GM12878 (cell line): ENCODE measurements at regions not wholly inside any gene's neighbourhood (a gene's known extent, or its start where the extent isn't known, plus 50 kb on each side); places are given as distances from the start of the nearest gene placed in this dataset.

Experiments used
- ATAC-seq: fragments of 200-7000 bp; cut with Tn5 transposase; 3 replicates; pipeline ENCODE4 v1.9.1; 2020; ENCODE audit warnings: mild to moderate bottlenecking, moderate library complexity
- BruUV-seq: library from RNA; stranded (reverse); fragments of 400-500 nt; replicated peaks from 2 replicates; lab custom pipeline; 2021; lab: Mats Ljungman, UMichigan
- CTCF ChIA-PET: fragments of 300-600 bp; sonication (Branson Sonifier 250); formaldehyde crosslinking; extraction: SDS; loops from one replicate; lab custom pipeline; 2021; ENCODE audit warnings: inconsistent platforms; lab: Yijun Ruan, JAX
- POLR2A ChIA-PET: fragments of 350-600 bp; formaldehyde crosslinking; extraction: SDS; loops from one replicate; lab custom pipeline; 2021; ENCODE audit warnings: inconsistent platforms; lab: Charles Lee
- RAD21 ChIA-PET: fragments of 300-600 bp; sonication (Branson Sonifier 250); formaldehyde crosslinking; loops from one replicate; lab custom pipeline; 2023; ENCODE audit warnings: antibody characterized with exemption; ENCODE audit not compliant: unreplicated experiment; lab: Charles Lee
- SMC1A ChIA-PET: fragments of 300-600 bp; sonication (Branson Sonifier 250); formaldehyde crosslinking; loops from one replicate; lab custom pipeline; 2023; ENCODE audit not compliant: unreplicated experiment, uncharacterized antibody; lab: Charles Lee
- DNase-seq: peaks from one replicate; pipeline ENCODE4 v3.0.0-alpha.2; 2011; ENCODE audit warnings: low read depth, low spot score
- FAIRE-seq: peaks from 3 replicates; lab custom pipeline; 2011; peaks lifted over from hg19 to GRCh38; lab: Jason Lieb, UNC
- H2AFZ ChIP-seq: 2 replicates; pipeline ENCODE4 v1.6.0; 2011; ENCODE audit warnings: low read depth, low read length, control low read depth; ENCODE audit not compliant: control insufficient read depth
- H3K27ac ChIP-seq: 2 replicates; pipeline ENCODE4 v1.5.1; 2011; ENCODE audit warnings: control low read depth; ENCODE audit not compliant: control insufficient read depth, insufficient read depth
- H3K27me3 ChIP-seq, 2 experiments: replicated peaks in 1 of 2; 2 replicates each; pipeline versions ENCODE4 v1.6.0 to v1.6.1; 2011; ENCODE audit warnings: low read length in 1 of 2; ENCODE audit not compliant: control insufficient read depth in 2 of 2, insufficient read depth in 2 of 2
- H3K36me3 ChIP-seq, 2 experiments: 2 replicates each; pipeline ENCODE4 v1.5.1; 2011; ENCODE audit warnings: low read length in 1 of 2; ENCODE audit not compliant: control insufficient read depth in 2 of 2, insufficient read depth in 2 of 2
- H3K4me1 ChIP-seq: 2 replicates; pipeline ENCODE4 v1.6.1; 2011; ENCODE audit warnings: mild to moderate bottlenecking, low read length, moderate library complexity, mixed read lengths; ENCODE audit not compliant: control insufficient read depth, insufficient read depth
- H3K4me2 ChIP-seq: 2 replicates; pipeline ENCODE4 v1.6.0; 2011; ENCODE audit warnings: control low read depth; ENCODE audit not compliant: control insufficient read depth, insufficient read depth
- H3K4me3 ChIP-seq: fragments of 200-600 bp; sonication (generic); 2 replicates; pipeline ENCODE4 v1.5.1; 2016
- H3K79me2 ChIP-seq: 2 replicates; pipeline ENCODE4 v1.6.0; 2011; ENCODE audit warnings: low read length; ENCODE audit not compliant: control insufficient read depth, insufficient read depth
- H3K9ac ChIP-seq: 2 replicates; pipeline ENCODE4 v1.8.0; 2011; ENCODE audit warnings: low read length, control low read depth, mixed read lengths; ENCODE audit not compliant: control insufficient read depth, insufficient read depth
- H3K9me3 ChIP-seq: replicated peaks from 3 replicates; pipeline ENCODE4 v1.5.1; 2011; ENCODE audit warnings: mild to moderate bottlenecking, low read length; ENCODE audit not compliant: control insufficient read depth, insufficient read depth
- H4K20me1 ChIP-seq: 2 replicates; pipeline ENCODE4 v1.6.0; 2011; ENCODE audit not compliant: control insufficient read depth, insufficient read depth
- ATF3 ChIP-seq: IDR thresholded peaks from 2 replicates; pipeline ENCODE4 v1.6.1; 2011; ENCODE audit warnings: low read depth, mild to moderate bottlenecking, low read length, moderate library complexity, borderline replicate concordance; ENCODE audit errors: extremely low read depth
- DPF2 ChIP-seq: fragments of 450-650 bp; IDR thresholded peaks from 2 replicates; pipeline ENCODE4 v1.6.1; 2017; ENCODE audit warnings: mild to moderate bottlenecking
- EP300 ChIP-seq, 2 experiments: fragments of 150-350 bp in 1 of 2; IDR thresholded peaks; 2 replicates each; pipeline ENCODE4 v1.6.1; 2011 to 2012; ENCODE audit warnings: low read depth in 2 of 2, low read length in 2 of 2, borderline replicate concordance in 1 of 2, improper control_type of control experiment in 1 of 2, inconsistent platforms in 1 of 2; ENCODE audit not compliant: control insufficient read depth in 1 of 2
- HCFC1 ChIP-seq: fragments of 150-350 bp; IDR thresholded peaks from 2 replicates; pipeline ENCODE4 v1.6.1; 2014; ENCODE audit warnings: low read length
- HDAC2 ChIP-seq: fragments of 200-600 bp; sonication (generic); IDR thresholded peaks from 2 replicates; pipeline ENCODE4 v1.6.1; 2017
- KDM1A ChIP-seq: fragments of 200-600 bp; sonication (generic); IDR thresholded peaks from 2 replicates; pipeline ENCODE4 v1.6.1; 2016; ENCODE audit warnings: borderline replicate concordance
- LARP7 ChIP-seq: fragments of 450-650 bp; IDR thresholded peaks from 2 replicates; pipeline ENCODE4 v1.6.1; 2017; ENCODE audit warnings: mild to moderate bottlenecking
- MYC ChIP-seq: IDR thresholded peaks from 2 replicates; pipeline ENCODE4 v1.6.1; 2011; ENCODE audit warnings: mild to moderate bottlenecking, low read length, moderate library complexity, inconsistent platforms; ENCODE audit not compliant: insufficient read depth, insufficient replicate concordance, insufficient read length, severe bottlenecking
- PBX3 ChIP-seq: IDR thresholded peaks from 2 replicates; pipeline ENCODE4 v1.6.1; 2011; ENCODE audit warnings: mild to moderate bottlenecking, low read depth, low read length, moderate library complexity; ENCODE audit not compliant: insufficient replicate concordance
- POLR2AphosphoS2 ChIP-seq: IDR thresholded peaks from 2 replicates; pipeline ENCODE4 v1.6.1; 2011; ENCODE audit warnings: low read depth, mild to moderate bottlenecking, low read length, improper control_type of control experiment, moderate library complexity
- POLR2AphosphoS5 ChIP-seq: IDR thresholded peaks from 2 replicates; pipeline ENCODE4 v1.6.1; 2011; ENCODE audit warnings: mild to moderate bottlenecking, low read length, inconsistent platforms
- SUZ12 ChIP-seq: fragments of 200-600 bp; sonication (generic); IDR thresholded peaks from one replicate; pipeline ENCODE4 v1.6.1; 2018; ENCODE audit warnings: antibody characterized with exemption, mild to moderate bottlenecking; ENCODE audit not compliant: unreplicated experiment
- WRNIP1 ChIP-seq: IDR thresholded peaks from 2 replicates; pipeline ENCODE4 v1.6.1; 2011; ENCODE audit warnings: low read depth, low read length, improper control_type of control experiment, borderline replicate concordance
- ZBTB33 ChIP-seq: fragments of 450-650 bp; IDR thresholded peaks from 2 replicates; pipeline ENCODE4 v1.6.1; 2017; ENCODE audit warnings: mild to moderate bottlenecking
- ZNF207 ChIP-seq: fragments of 450-650 bp; IDR thresholded peaks from 2 replicates; pipeline ENCODE4 v1.6.1; 2014; ENCODE audit warnings: antibody characterized with exemption, mild to moderate bottlenecking, borderline replicate concordance
- WGBS: methylation state at CpG from one replicate; pipeline ENCODE4 v1.1.6; 2016; ENCODE audit warnings: low lambda C conversion rate; ENCODE audit not compliant: insufficient replicate concordance, insufficient coverage; ENCODE audit errors: missing lambda C conversion rate; 5-methylcytosine and 5-hydroxymethylcytosine counted together
- in situ Hi-C: fragments of 300-500 bp; cut with MboI; formaldehyde crosslinking; loops from 9 replicates; pipeline ENCODE4 v1.14.3; 2018; ENCODE audit warnings: mixed read lengths
- intact Hi-C: fragments of 100-400 bp; cut with micrococcal nuclease; formaldehyde crosslinking; loops from one replicate; pipeline ENCODE4 v1.14.2; 2022; ENCODE audit not compliant: unreplicated experiment

GRCh38 chr6:4662886-4663285 lies 113.3 kb upstream of the CDYL start:
- no peak for TF ChIP-seq LARP7
- no peak for TF ChIP-seq SUZ12
- no peak for TF ChIP-seq DPF2
- no peak for TF ChIP-seq POLR2AphosphoS2
- TF ChIP-seq EP300 (IDR thresholded peaks at IDR 0.05; ENCODE audit: borderline replicate concordance in 1 of 2, control insufficient read depth in 1 of 2, low read depth in 2 of 2, low read length in 2 of 2) = no peak
- no peak for TF ChIP-seq ZNF207
- TF ChIP-seq HCFC1 = no peak
- no peak for TF ChIP-seq KDM1A
- no peak for TF ChIP-seq MYC
- TF ChIP-seq POLR2AphosphoS5 = no peak
- no peak for TF ChIP-seq HDAC2
- TF ChIP-seq WRNIP1 = no peak
- no peak for TF ChIP-seq ZBTB33
- no peak for TF ChIP-seq PBX3
- TF ChIP-seq ATF3 = no peak
- ChIA-PET POLR2A (interaction anchor here (0.5 kb wide), 1 partner anchor 67 kb away, joined by 3 read pairs; no protein-coding TSS in a partner anchor), RAD21 (no interaction called here), CTCF (interaction anchor here (0.9 kb wide), 1 partner anchor 12 kb away, joined by 3 read pairs; no protein-coding TSS in a partner anchor), SMC1A (no interaction called here)
- Histone ChIP-seq H4K20me1 (no peaks in the 10 kb centered on the region; the same call in 1 of the 2 replicates), H2AFZ (no peak overlapping the region), H3K79me2 (no peaks in the 10 kb centered on the region), H3K9me3 (no peaks in the 10 kb centered on the region; the same call in 2 of the 3 replicates), H3K9ac (no peak overlapping the region), H3K4me2 (no peak overlapping the region), H3K4me1 (no peaks in the 10 kb centered on the region), H3K36me3 (no peaks in the 10 kb centered on the region), H3K27ac (no peak overlapping the region), H3K4me3 (no peak overlapping the region), H3K27me3 (no peaks in the 10 kb centered on the region; a peak in 2 of 4 replicates)
- BruUV-seq = no TSS peak
- no peak for DNase-seq
- in situ Hi-C loops = no loop called here
- 36% methylated on average over 7 of the region's 7 CpGs for WGBS
- no peak for FAIRE-seq
- intact Hi-C loops = no loop called here
- no peak for ATAC-seq
